Upper lobe of left lung (tissue), 6 donors: ENCODE measurements at regions not wholly inside any gene's neighbourhood (a gene's known extent, or its start where the extent isn't known, plus 50 kb on each side); places are given as distances from the start of the nearest gene placed in this dataset.

Experiments
- ATAC-seq, 2 donors: fragments of 200-7000 bp; cut with Tn5 transposase; one replicate each; pipeline ENCODE4 v1.9.1; 2022; ENCODE audit warnings: mild to moderate bottlenecking in 2 of 2, moderate library complexity in 2 of 2; ENCODE audit not compliant: low FRiP score in 2 of 2
- DNase-seq, 2 donors: peaks; one replicate each; pipeline ENCODE4 v3.0.0-alpha.2; 2019 to 2020
- H3K27ac ChIP-seq, 4 donors: fragments of 200-600 bp; sonication (generic); one replicate each; pipeline ENCODE4 v1.5.1; 2016 to 2019
- H3K27me3 ChIP-seq, 4 donors: fragments of 200-600 bp; sonication (generic); one replicate each; pipeline ENCODE4 v1.5.1; 2017 to 2019
- H3K36me3 ChIP-seq, 4 donors: fragments of 200-600 bp; sonication (generic); one replicate each; pipeline ENCODE4 v1.5.1; 2016 to 2019
- H3K4me1 ChIP-seq, 4 donors: fragments of 200-600 bp; sonication (generic); one replicate each; pipeline ENCODE4 v1.5.1; 2018 to 2019
- H3K4me3 ChIP-seq, 4 donors: fragments of 200-600 bp; sonication (generic); one replicate each; pipeline ENCODE4 v1.5.1; 2017 to 2019; ENCODE audit warnings: mild to moderate bottlenecking in 2 of 4, moderate library complexity in 1 of 4
- H3K9me3 ChIP-seq, 4 donors: fragments of 200-600 bp; sonication (generic); one replicate each; pipeline ENCODE4 v1.5.1; 2018 to 2019
- CTCF ChIP-seq, 6 experiments: fragments of 450-650 bp in 4 of 6; fragments of 200-600 bp in 2 of 6; sonication (generic) in 2 of 6; IDR thresholded peaks; one replicate each; pipeline ENCODE4 v1.5.1; 2016 to 2019; ENCODE audit warnings: antibody characterized with exemption in 6 of 6
- EP300 ChIP-seq, 4 donors: sonication (generic); formaldehyde crosslinking; IDR thresholded peaks; one replicate each; pipeline ENCODE4 v1.5.1; 2017; ENCODE audit warnings: antibody characterized with exemption in 4 of 4, control low read depth in 2 of 4
- POLR2A ChIP-seq, 4 donors: fragments of 450-650 bp; IDR thresholded peaks; one replicate each; pipeline ENCODE4 v1.5.1; 2016 to 2017; ENCODE audit warnings: antibody characterized with exemption in 4 of 4, mild to moderate bottlenecking in 2 of 4
- POLR2AphosphoS5 ChIP-seq, 2 donors: sonication (generic); formaldehyde crosslinking; IDR thresholded peaks; one replicate each; pipeline ENCODE4 v1.5.1; 2017; ENCODE audit warnings: antibody characterized with exemption in 2 of 2
- WGBS, 2 donors: methylation state at CpG; one replicate each; pipeline ENCODE4 v1.1.5; 2017 to 2018; 5-methylcytosine and 5-hydroxymethylcytosine counted together
- donor health status: DM: no; HTN: no; CAD: no; lungs with moderate emphysema.
- donor health status: DM: no; HTN: yes; CAD: no; lungs with severe emphysema.

- 96 to 100% methylated on average over 1 of the region's 1 CpG for WGBS, 2 donors
- Histone ChIP-seq H3K4me1 (no peaks in the 10 kb centered on the region), H3K27me3 (no peaks in the 10 kb centered on the region), H3K36me3 (no peaks in the 10 kb centered on the region), H3K4me3 (no peak overlapping the region), H3K27ac (no peak overlapping the region), H3K9me3 (no peaks in the 10 kb centered on the region)
- TF ChIP-seq CTCF (IDR thresholded peaks at IDR 0.05) (no peak), POLR2AphosphoS5 (IDR thresholded peaks at IDR 0.05) (no peak), EP300 (IDR thresholded peaks at IDR 0.05) (no peak), POLR2A (IDR thresholded peaks at IDR 0.05) (no peak)
- DNase-seq: no peak
- no peak for ATAC-seq
Observed at GRCh38 chr13:44035400-44035799, 155.7 kb downstream of the LACC1 start.

GRCh38 chr13:44040070-44040817 is 160.5 kb downstream of the LACC1 start:
- DNase-seq (no peak), ATAC-seq (no peak)
- H3K36me3 ChIP-seq: no peaks in the 10 kb centered on the region
- TF ChIP-seq CTCF (IDR thresholded peaks at IDR 0.05) (no peak), POLR2A (IDR thresholded peaks at IDR 0.05) (no peak), POLR2AphosphoS5 (IDR thresholded peaks at IDR 0.05) (no peak), EP300 (IDR thresholded peaks at IDR 0.05) (no peak)
- WGBS, 2 donors: 92 to 100% methylated on average over 1 of the region's 1 CpG
- no peaks in the 10 kb centered on the region for H3K27me3 ChIP-seq
- H3K27ac ChIP-seq: no peak overlapping the region
- H3K4me3 ChIP-seq: no peak overlapping the region
- no peaks in the 10 kb centered on the region for H3K9me3 ChIP-seq
- no peaks in the 10 kb centered on the region for H3K4me1 ChIP-seq

- Histone ChIP-seq H3K4me1 (no peaks in the 10 kb centered on the region), H3K4me3 (no peak overlapping the region), H3K36me3 (no peaks in the 10 kb centered on the region), H3K27ac (no peak overlapping the region), H3K9me3 (no peaks in the 10 kb centered on the region), H3K27me3 (no peaks in the 10 kb centered on the region)
- no peak for ATAC-seq
- TF ChIP-seq POLR2A (IDR thresholded peaks at IDR 0.05) (no peak), POLR2AphosphoS5 (IDR thresholded peaks at IDR 0.05) (no peak), CTCF (IDR thresholded peaks at IDR 0.05) (no peak)
- DNase-seq: no peak
Observed at GRCh38 chr13:44040818-44041100, 161.1 kb downstream of the LACC1 start.

GRCh38 chr13:44044547-44045179 is 165.0 kb downstream of the LACC1 start:
- TF ChIP-seq EP300 (IDR thresholded peaks at IDR 0.05) (no peak), CTCF (IDR thresholded peaks at IDR 0.05) (no peak), POLR2AphosphoS5 (IDR thresholded peaks at IDR 0.05) (no peak), POLR2A (IDR thresholded peaks at IDR 0.05) (no peak)
- H3K27me3 ChIP-seq: no peaks in the 10 kb centered on the region
- no peak for DNase-seq
- H3K4me3 ChIP-seq: no peak overlapping the region
- no peak overlapping the region for H3K27ac ChIP-seq
- no peaks in the 10 kb centered on the region for H3K36me3 ChIP-seq
- peak in 1 of 2 donors; percentile 37 for ATAC-seq
- H3K9me3 ChIP-seq: no peaks in the 10 kb centered on the region
- 89 to 100% methylated on average over 6 of the region's 6 CpGs for WGBS, 2 donors
- no peaks in the 10 kb centered on the region for H3K4me1 ChIP-seq

- TF ChIP-seq CTCF (IDR thresholded peaks at IDR 0.05) (no peak), EP300 (IDR thresholded peaks at IDR 0.05) (no peak), POLR2AphosphoS5 (IDR thresholded peaks at IDR 0.05) (no peak), POLR2A (IDR thresholded peaks at IDR 0.05) (no peak)
- Histone ChIP-seq H3K9me3 (no peaks in the 10 kb centered on the region), H3K27ac (no peak overlapping the region), H3K4me3 (no peak overlapping the region), H3K27me3 (no peaks in the 10 kb centered on the region), H3K36me3 (no peaks in the 10 kb centered on the region), H3K4me1 (no peaks in the 10 kb centered on the region)
- WGBS, 2 donors: 85 to 89% methylated on average over 3 of the region's 3 CpGs
- DNase-seq (no peak), ATAC-seq (no peak)
Observed at GRCh38 chr13:44045180-44045562, 165.5 kb downstream of the LACC1 start.
